HCT116 (cell line): ENCODE measurements at regions not wholly inside any gene's neighbourhood (a gene's known extent, or its start where the extent isn't known, plus 50 kb on each side); places are given as distances from the start of the nearest gene placed in this dataset.

Experiments
- ATAC-seq: fragments of 200-7000 bp; cut with Tn5 transposase; 2 replicates; pipeline ENCODE4 v1.9.1; 2020; ENCODE audit warnings: mild to moderate bottlenecking, moderate library complexity
- BruUV-seq: library from RNA; stranded (reverse); fragments of 400-500 nt; replicated peaks from 2 replicates; lab custom pipeline; 2021; lab: Mats Ljungman, UMichigan
- CTCF ChIA-PET: fragments of 300-600 bp; sonication (Branson Sonifier 250); formaldehyde crosslinking; loops from one replicate; lab custom pipeline; 2021; ENCODE audit warnings: antibody characterized with exemption; lab: Charles Lee
- POLR2A ChIA-PET: fragments of 300-600, 350-600 bp; sonication (Branson Sonifier 250); formaldehyde crosslinking; loops from one replicate; lab custom pipeline; 2021; ENCODE audit warnings: antibody characterized with exemption; lab: Charles Lee
- RAD21 ChIA-PET, 2 experiments: fragments of 300-600 bp; sonication (Branson Sonifier 250); formaldehyde crosslinking; loops; one replicate each; lab custom pipeline; 2023; ENCODE audit warnings: low total read pairs in 2 of 2; ENCODE audit not compliant: uncharacterized antibody in 2 of 2, unreplicated experiment in 2 of 2, low non-redundant PET in 1 of 2; lab: Charles Lee
- DNase-seq: peaks from one replicate; pipeline ENCODE4 v3.0.0-alpha.2; 2010; ENCODE audit warnings: low read depth, low spot score
- H2AFZ ChIP-seq: fragments of 200-600 bp; shearing (Covaris generic), sonication (generic); 2 replicates; pipeline ENCODE4 v1.6.1; 2017; ENCODE audit warnings: low read depth, mixed run types, mixed read lengths, antibody characterized with exemption, low read length; ENCODE audit not compliant: poor library complexity, severe bottlenecking
- H3K27ac ChIP-seq: 2 replicates; pipeline ENCODE4 v1.5.1; 2012; ENCODE audit warnings: low read depth, low read length
- H3K27me3 ChIP-seq: fragments of 200-600 bp; sonication (generic); 2 replicates; pipeline ENCODE4 v1.6.1; 2016; ENCODE audit warnings: mixed run types, low read length, mixed read lengths; ENCODE audit not compliant: insufficient read depth
- H3K36me3 ChIP-seq, 2 experiments: fragments of 200-500 bp in 1 of 2; fragments of 200-600 bp in 1 of 2; sonication (Bioruptor generic) in 1 of 2; sonication (generic) in 1 of 2; 2 replicates each; pipeline versions ENCODE4 v1.5.1 to v1.6.1; 2014 to 2016; ENCODE audit warnings: low read length in 2 of 2, inconsistent platforms in 1 of 2, mixed read lengths in 1 of 2, mixed run types in 1 of 2; ENCODE audit not compliant: insufficient read depth in 2 of 2, control insufficient read depth in 1 of 2
- H3K4me1 ChIP-seq, 2 experiments: fragments of 200-600 bp in 1 of 2; sonication (generic) in 1 of 2; 2 replicates each; pipeline versions ENCODE4 v1.5.1 to v1.6.1; 2012 to 2017; ENCODE audit warnings: low read length in 2 of 2, inconsistent platforms in 1 of 2, mild to moderate bottlenecking in 1 of 2, mixed read lengths in 1 of 2, mixed run types in 1 of 2, moderate library complexity in 1 of 2; ENCODE audit not compliant: insufficient read depth in 2 of 2, control insufficient read depth in 1 of 2
- H3K4me2 ChIP-seq: fragments of 200-600 bp; sonication (generic); 2 replicates; pipeline ENCODE4 v1.6.1; 2017; ENCODE audit warnings: mixed run types, low read length, mixed read lengths
- H3K4me3 ChIP-seq, 2 experiments: fragments of 200-600 bp in 1 of 2; sonication (generic) in 1 of 2; replicated peaks in 1 of 2; 2 replicates each; pipeline ENCODE4 v1.5.1; 2011 to 2016; ENCODE audit warnings: low read length in 2 of 2, control low read depth in 1 of 2, low read depth in 1 of 2, mild to moderate bottlenecking in 1 of 2, mixed read lengths in 1 of 2, mixed run types in 1 of 2
- H3K79me2 ChIP-seq: fragments of 200-600 bp; sonication (generic); 2 replicates; pipeline ENCODE4 v1.6.1; 2017; ENCODE audit warnings: mild to moderate bottlenecking, mixed run types, low read length, moderate library complexity, mixed read lengths; ENCODE audit not compliant: insufficient read depth
- H3K9ac ChIP-seq: fragments of 200-600 bp; sonication (generic); 2 replicates; pipeline ENCODE4 v1.6.1; 2016; ENCODE audit warnings: low read length, mixed read lengths
- H3K9me2 ChIP-seq: fragments of 200-600 bp; sonication (generic), shearing (Covaris generic); 2 replicates; pipeline ENCODE4 v1.6.1; 2017; ENCODE audit warnings: mixed run types, mild to moderate bottlenecking, moderate library complexity; ENCODE audit not compliant: insufficient read depth
- H3K9me3 ChIP-seq, 2 experiments: fragments of 200-500 bp in 1 of 2; fragments of 200-600 bp in 1 of 2; sonication (Bioruptor generic) in 1 of 2; sonication (generic) in 1 of 2; 2 replicates each; pipeline ENCODE4 v1.6.1; 2014 to 2017; ENCODE audit warnings: low read length in 2 of 2, mixed read lengths in 2 of 2, inconsistent platforms in 1 of 2, low read depth in 1 of 2, mild to moderate bottlenecking in 1 of 2, mixed run types in 1 of 2, moderate library complexity in 1 of 2; ENCODE audit not compliant: control insufficient read depth in 1 of 2, insufficient read depth in 1 of 2
- H4K20me1 ChIP-seq: fragments of 200-600 bp; sonication (generic), shearing (Covaris generic); 2 replicates; pipeline ENCODE4 v1.6.1; 2017; ENCODE audit warnings: mixed run types, mild to moderate bottlenecking, moderate library complexity; ENCODE audit not compliant: insufficient read depth
- CBX3 ChIP-seq: IDR thresholded peaks from 2 replicates; pipeline ENCODE4 v1.6.1; 2012; ENCODE audit warnings: low read depth
- EGR1 ChIP-seq: IDR thresholded peaks from 2 replicates; pipeline ENCODE4 v1.6.1; 2012; ENCODE audit warnings: low read depth
- EZH2 ChIP-seq: fragments of 200-600 bp; sonication (generic); IDR thresholded peaks from 2 replicates; pipeline ENCODE4 v1.6.1; 2017; ENCODE audit warnings: antibody characterized with exemption, mixed run types
- MAX ChIP-seq: IDR thresholded peaks from 2 replicates; pipeline ENCODE4 v1.6.1; 2012
- POLR2A ChIP-seq: IDR thresholded peaks from 2 replicates; pipeline ENCODE4 v1.7.0; 2011; ENCODE audit warnings: borderline replicate concordance; ENCODE audit not compliant: insufficient read depth, insufficient read length; ENCODE audit errors: extremely low read depth
- POLR2AphosphoS5 ChIP-seq: IDR thresholded peaks from 2 replicates; pipeline ENCODE4 v1.6.1; 2011; ENCODE audit warnings: mild to moderate bottlenecking, low read depth, low read length, moderate library complexity
- RAD21 ChIP-seq: IDR thresholded peaks from 2 replicates; pipeline ENCODE4 v1.6.1; 2012; ENCODE audit warnings: low read depth, mild to moderate bottlenecking
- REST ChIP-seq: IDR thresholded peaks from 2 replicates; pipeline ENCODE4 v1.6.1; 2012; ENCODE audit warnings: low read depth
- SP1 ChIP-seq: IDR thresholded peaks from 2 replicates; pipeline ENCODE4 v1.6.1; 2012; ENCODE audit warnings: low read depth
- YY1 ChIP-seq: IDR thresholded peaks from 2 replicates; pipeline ENCODE4 v1.6.1; 2011; ENCODE audit warnings: low read length, low read depth, moderate library complexity, mild to moderate bottlenecking; ENCODE audit not compliant: insufficient replicate concordance; ENCODE audit errors: extremely low read depth
- ZBTB33 ChIP-seq: IDR thresholded peaks from 2 replicates; pipeline ENCODE4 v1.6.1; 2011; ENCODE audit warnings: mild to moderate bottlenecking, low read length, moderate library complexity; ENCODE audit not compliant: insufficient replicate concordance; ENCODE audit errors: extremely low read depth
- intact Hi-C: fragments of 100-400 bp; cut with micrococcal nuclease; formaldehyde crosslinking; loops from 2 replicates; pipeline ENCODE4 v1.10.0; 2022

GRCh38 chrX:150074175-150074574, 135.9 kb upstream of the EOLA2 start:
- no peaks in the 10 kb centered on the region for H3K79me2 ChIP-seq
- ChIA-PET RAD21 (no interaction called here), CTCF (no interaction called here)
- no peak overlapping the region for H3K4me2 ChIP-seq
- H3K4me3 ChIP-seq = no peak overlapping the region
- H3K36me3 ChIP-seq = no peaks in the 10 kb centered on the region
- no peaks in the 10 kb centered on the region for H3K9me2 ChIP-seq
- H3K27me3 ChIP-seq = no peaks in the 10 kb centered on the region
- H3K9ac ChIP-seq = no peak overlapping the region
- ATAC-seq (no peak), DNase-seq (no peak)
- no peaks in the 10 kb centered on the region for H4K20me1 ChIP-seq
- intact Hi-C loops = no loop called here
- no peaks in the 10 kb centered on the region for H3K9me3 ChIP-seq
- H3K27ac ChIP-seq = no peak overlapping the region
- BruUV-seq = no TSS peak
- H3K4me1 ChIP-seq = no peaks in the 10 kb centered on the region
- TF ChIP-seq SP1 (no peak), CBX3 (no peak), ZBTB33 (no peak), YY1 (no peak), RAD21 (no peak), EZH2 (no peak), POLR2A (no peak), EGR1 (no peak), REST (no peak), MAX (no peak), POLR2AphosphoS5 (no peak)
- TF ChIP-seq, all 23 proteins: peak for 0
- POLR2A ChIA-PET = no interaction called here
- no peak overlapping the region for H2AFZ ChIP-seq
